ENCODE measurements at regions not wholly inside any gene's neighbourhood (a gene's known extent, or its start where the extent isn't known, plus 50 kb on each side); places are given as distances from the start of the nearest gene placed in this dataset.

DNA sequence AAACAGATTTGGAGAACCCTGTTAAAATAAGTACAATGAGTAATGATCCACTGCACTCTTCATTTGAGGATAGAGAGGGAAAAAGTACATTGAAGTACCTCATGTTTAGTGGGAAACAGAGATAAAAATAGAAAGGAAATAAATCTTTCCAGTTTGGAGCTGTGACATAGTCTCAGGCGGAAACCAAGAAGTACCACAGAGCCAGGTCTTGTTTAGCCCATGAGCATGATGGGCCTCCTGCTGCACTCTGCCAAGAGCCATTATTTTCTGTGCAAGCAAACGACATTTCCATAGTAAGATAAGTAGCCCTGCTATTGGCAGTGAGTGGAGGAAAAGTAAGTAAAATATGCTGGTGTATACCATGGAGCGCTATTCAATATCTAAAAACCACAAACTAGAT is 796.1 kb downstream of the TBL1XR1 start:
- Histone ChIP-seq H3K9ac (ENCODE audit: insufficient read depth, low read depth, low read length) (no peak overlapping the region), H3K79me2 (ENCODE audit: insufficient read depth, low read length) (no peaks in the 10 kb centered on the region), H3K36me3 (replicated peaks in 1 of 2; ENCODE audit: control insufficient read depth in 1 of 2, insufficient read depth in 2 of 2, low read length in 2 of 2) (no peaks in the 10 kb centered on the region), H3K27me3 (ENCODE audit: control insufficient read depth in 1 of 2, insufficient read depth in 2 of 2, low read length in 2 of 2) (no peaks in the 10 kb centered on the region), H3K4me2 (ENCODE audit: low read depth, low read length) (no peak overlapping the region), H3K4me1 (ENCODE audit: insufficient read depth, low read length) (no peaks in the 10 kb centered on the region), H3K27ac (ENCODE audit: extremely low read length, insufficient read depth, low read length) (no peak overlapping the region), H3K4me3 (replicated peaks in 1 of 3; ENCODE audit: insufficient read depth in 1 of 3, low read depth in 2 of 3, low read length in 3 of 3) (no peak overlapping the region), H4K20me1 (ENCODE audit: insufficient read depth, low read length) (no peaks in the 10 kb centered on the region), H3K9me3 (ENCODE audit: low read length) (peaks cover 83% of the 10 kb centered on the region), H2AFZ (ENCODE audit: low read length) (no peak overlapping the region)
- POLR2A ChIA-PET, result no interaction called here
- BruUV-seq (replicated peaks), result no TSS peak
- TF ChIP-seq, protein P1, sequence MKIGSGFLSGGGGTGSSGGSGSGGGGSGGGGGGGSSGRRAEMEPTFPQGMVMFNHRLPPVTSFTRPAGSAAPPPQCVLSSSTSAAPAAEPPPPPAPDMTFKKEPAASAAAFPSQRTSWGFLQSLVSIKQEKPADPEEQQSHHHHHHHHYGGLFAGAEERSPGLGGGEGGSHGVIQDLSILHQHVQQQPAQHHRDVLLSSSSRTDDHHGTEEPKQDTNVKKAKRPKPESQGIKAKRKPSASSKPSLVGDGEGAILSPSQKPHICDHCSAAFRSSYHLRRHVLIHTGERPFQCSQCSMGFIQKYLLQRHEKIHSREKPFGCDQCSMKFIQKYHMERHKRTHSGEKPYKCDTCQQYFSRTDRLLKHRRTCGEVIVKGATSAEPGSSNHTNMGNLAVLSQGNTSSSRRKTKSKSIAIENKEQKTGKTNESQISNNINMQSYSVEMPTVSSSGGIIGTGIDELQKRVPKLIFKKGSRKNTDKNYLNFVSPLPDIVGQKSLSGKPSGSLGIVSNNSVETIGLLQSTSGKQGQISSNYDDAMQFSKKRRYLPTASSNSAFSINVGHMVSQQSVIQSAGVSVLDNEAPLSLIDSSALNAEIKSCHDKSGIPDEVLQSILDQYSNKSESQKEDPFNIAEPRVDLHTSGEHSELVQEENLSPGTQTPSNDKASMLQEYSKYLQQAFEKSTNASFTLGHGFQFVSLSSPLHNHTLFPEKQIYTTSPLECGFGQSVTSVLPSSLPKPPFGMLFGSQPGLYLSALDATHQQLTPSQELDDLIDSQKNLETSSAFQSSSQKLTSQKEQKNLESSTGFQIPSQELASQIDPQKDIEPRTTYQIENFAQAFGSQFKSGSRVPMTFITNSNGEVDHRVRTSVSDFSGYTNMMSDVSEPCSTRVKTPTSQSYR (CRISPR knock-in tag; IDR thresholded peaks at IDR 0.05; ENCODE audit: borderline replicate concordance), result no peak
- TF ChIP-seq FOXO1 (CRISPR knock-in tag; IDR thresholded peaks at IDR 0.05), result no peak
- no peak for ATAC-seq
- 33% methylated on average over 3 of the region's 3 CpGs for WGBS (ENCODE audit: low lambda C conversion rate)
- FAIRE-seq, result no peak
- no peak for DNase-seq (ENCODE audit: low spot score)
- in situ Hi-C loops (cut with HindIII; ENCODE audit: extremely low pct_ligation_motif_present, low pct_unique_long_range_greater_than_20kb) (no loop called here), intact Hi-C loops (cut with micrococcal nuclease; ENCODE audit: unreplicated experiment) (no loop called here)
- CTCF ChIA-PET (ENCODE audit: low intra/inter-chr PET ratio, low total read pairs), result no interaction called here

DNA sequence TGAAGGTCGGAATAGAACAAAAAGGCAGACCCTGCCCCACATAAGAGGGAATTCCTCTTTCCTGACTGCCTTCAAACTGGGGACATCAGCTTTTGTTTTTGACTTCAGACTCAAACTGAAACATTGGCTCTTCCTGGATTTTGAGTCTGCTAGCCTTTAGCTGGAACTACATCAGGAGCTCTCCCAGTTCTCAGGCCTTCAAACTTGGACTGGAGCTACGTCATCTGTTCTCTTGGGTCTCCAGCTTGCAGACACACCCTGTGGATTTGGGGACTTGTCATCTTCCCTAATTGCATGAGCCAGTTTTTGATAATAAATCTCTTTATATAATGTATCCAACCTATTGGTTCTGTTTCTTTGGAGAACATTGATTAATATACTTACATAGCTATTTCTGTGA is 798.1 kb downstream of the TBL1XR1 start:
- H3K4me1 ChIP-seq (ENCODE audit: insufficient read depth, low read length), result no peaks in the 10 kb centered on the region
- H2AFZ ChIP-seq (ENCODE audit: low read length), result no peak overlapping the region
- in situ Hi-C loops (cut with HindIII; ENCODE audit: extremely low pct_ligation_motif_present, low pct_unique_long_range_greater_than_20kb) (no loop called here), intact Hi-C loops (cut with micrococcal nuclease; ENCODE audit: unreplicated experiment) (no loop called here)
- BruUV-seq (replicated peaks), result no TSS peak
- H3K36me3 ChIP-seq (replicated peaks in 1 of 2; ENCODE audit: control insufficient read depth in 1 of 2, insufficient read depth in 2 of 2, low read length in 2 of 2), result no peaks in the 10 kb centered on the region
- H3K4me2 ChIP-seq (ENCODE audit: low read depth, low read length), result no peak overlapping the region
- CTCF ChIA-PET (ENCODE audit: low intra/inter-chr PET ratio, low total read pairs), result no interaction called here
- FAIRE-seq (no peak), ATAC-seq (no peak), DNase-seq (ENCODE audit: low spot score) (no peak)
- no peak overlapping the region for H3K27ac ChIP-seq (ENCODE audit: extremely low read length, insufficient read depth, low read length)
- WGBS (ENCODE audit: low lambda C conversion rate), result 0% methylated on average over 2 of the region's 2 CpGs
- POLR2A ChIA-PET, result no interaction called here
- peaks cover 82% of the 10 kb centered on the region for H3K9me3 ChIP-seq (ENCODE audit: low read length)
- no peak overlapping the region for H3K9ac ChIP-seq (ENCODE audit: insufficient read depth, low read depth, low read length)
- no peaks in the 10 kb centered on the region for H4K20me1 ChIP-seq (ENCODE audit: insufficient read depth, low read length)
- no peak overlapping the region for H3K4me3 ChIP-seq (replicated peaks in 1 of 3; ENCODE audit: insufficient read depth in 1 of 3, low read depth in 2 of 3, low read length in 3 of 3)
- no peaks in the 10 kb centered on the region for H3K27me3 ChIP-seq (ENCODE audit: control insufficient read depth in 1 of 2, insufficient read depth in 2 of 2, low read length in 2 of 2)
- no peaks in the 10 kb centered on the region for H3K79me2 ChIP-seq (ENCODE audit: insufficient read depth, low read length)
- TF ChIP-seq STAG1 (CRISPR knock-in tag; IDR thresholded peaks at IDR 0.05) (no peak), ZBTB7A (CRISPR knock-in tag; IDR thresholded peaks at IDR 0.05) (no peak), ZMYM4 (CRISPR knock-in tag; IDR thresholded peaks at IDR 0.05) (no peak), ZFY (CRISPR knock-in tag; IDR thresholded peaks at IDR 0.05) (no peak), SMC3 (IDR thresholded peaks at IDR 0.05; ENCODE audit: low read length) (no peak), FOXP1 (IDR thresholded peaks at IDR 0.05) (no peak), FOXP1 (CRISPR knock-in tag; IDR thresholded peaks at IDR 0.05) (no peak)
- TF ChIP-seq, protein P2, sequence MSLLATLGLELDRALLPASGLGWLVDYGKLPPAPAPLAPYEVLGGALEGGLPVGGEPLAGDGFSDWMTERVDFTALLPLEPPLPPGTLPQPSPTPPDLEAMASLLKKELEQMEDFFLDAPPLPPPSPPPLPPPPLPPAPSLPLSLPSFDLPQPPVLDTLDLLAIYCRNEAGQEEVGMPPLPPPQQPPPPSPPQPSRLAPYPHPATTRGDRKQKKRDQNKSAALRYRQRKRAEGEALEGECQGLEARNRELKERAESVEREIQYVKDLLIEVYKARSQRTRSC (CRISPR knock-in tag; IDR thresholded peaks at IDR 0.05; ENCODE audit: low read depth), result no peak
- TF ChIP-seq, protein P3, sequence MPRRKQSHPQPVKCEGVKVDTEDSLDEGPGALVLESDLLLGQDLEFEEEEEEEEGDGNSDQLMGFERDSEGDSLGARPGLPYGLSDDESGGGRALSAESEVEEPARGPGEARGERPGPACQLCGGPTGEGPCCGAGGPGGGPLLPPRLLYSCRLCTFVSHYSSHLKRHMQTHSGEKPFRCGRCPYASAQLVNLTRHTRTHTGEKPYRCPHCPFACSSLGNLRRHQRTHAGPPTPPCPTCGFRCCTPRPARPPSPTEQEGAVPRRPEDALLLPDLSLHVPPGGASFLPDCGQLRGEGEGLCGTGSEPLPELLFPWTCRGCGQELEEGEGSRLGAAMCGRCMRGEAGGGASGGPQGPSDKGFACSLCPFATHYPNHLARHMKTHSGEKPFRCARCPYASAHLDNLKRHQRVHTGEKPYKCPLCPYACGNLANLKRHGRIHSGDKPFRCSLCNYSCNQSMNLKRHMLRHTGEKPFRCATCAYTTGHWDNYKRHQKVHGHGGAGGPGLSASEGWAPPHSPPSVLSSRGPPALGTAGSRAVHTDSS (CRISPR knock-in tag; conservative IDR thresholded peaks at IDR 0.05), result no peak
- TF ChIP-seq, protein P4, sequence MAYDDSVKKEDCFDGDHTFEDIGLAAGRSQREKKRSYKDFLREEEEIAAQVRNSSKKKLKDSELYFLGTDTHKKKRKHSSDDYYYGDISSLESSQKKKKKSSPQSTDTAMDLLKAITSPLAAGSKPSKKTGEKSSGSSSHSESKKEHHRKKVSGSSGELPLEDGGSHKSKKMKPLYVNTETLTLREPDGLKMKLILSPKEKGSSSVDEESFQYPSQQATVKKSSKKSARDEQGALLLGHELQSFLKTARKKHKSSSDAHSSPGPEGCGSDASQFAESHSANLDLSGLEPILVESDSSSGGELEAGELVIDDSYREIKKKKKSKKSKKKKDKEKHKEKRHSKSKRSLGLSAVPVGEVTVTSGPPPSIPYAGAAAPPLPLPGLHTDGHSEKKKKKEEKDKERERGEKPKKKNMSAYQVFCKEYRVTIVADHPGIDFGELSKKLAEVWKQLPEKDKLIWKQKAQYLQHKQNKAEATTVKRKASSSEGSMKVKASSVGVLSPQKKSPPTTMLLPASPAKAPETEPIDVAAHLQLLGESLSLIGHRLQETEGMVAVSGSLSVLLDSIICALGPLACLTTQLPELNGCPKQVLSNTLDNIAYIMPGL (CRISPR knock-in tag; IDR thresholded peaks at IDR 0.05; ENCODE audit: borderline replicate concordance in 1 of 2, low read depth in 1 of 2), result no peak
